NCI-H2029 treated with DMSO at 0.1 percent for 48 hours (cell line): ENCODE measurements at regions not wholly inside any gene's neighbourhood (a gene's known extent, or its start where the extent isn't known, plus 50 kb on each side); places are given as distances from the start of the nearest gene placed in this dataset.
"Not testable (repeated sequence)": the region's sequence is repeated elsewhere in the genome, so short reads cannot be mapped to it uniquely, and the experiment has no call there.

Experiments
- DNase-seq: peaks from one replicate; lab custom pipeline; 2025; lab: John Stamatoyannopoulos, UW

DNA sequence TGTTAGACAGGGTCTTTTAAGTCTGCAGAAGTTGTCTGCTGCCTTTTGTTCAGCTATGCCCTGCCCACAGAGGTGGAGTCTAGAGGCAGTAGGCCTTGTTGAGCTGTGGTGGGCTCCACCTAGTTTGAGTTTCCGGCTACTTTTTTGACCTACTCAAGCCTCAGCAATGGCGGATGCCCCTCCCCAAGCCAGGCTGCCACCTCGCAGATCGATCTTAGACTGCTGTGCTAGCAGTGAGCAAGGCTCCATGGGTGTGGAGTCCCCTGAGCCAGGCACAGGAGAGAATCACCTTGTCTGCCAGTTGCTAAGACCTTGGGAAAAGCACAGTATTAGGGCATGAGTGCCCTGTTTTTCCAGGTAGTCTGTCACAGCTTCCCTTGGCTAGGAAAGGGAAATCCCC is 664.6 kb upstream of the DPPA4 start:
- not testable (repeated sequence) for DNase-seq

DNA sequence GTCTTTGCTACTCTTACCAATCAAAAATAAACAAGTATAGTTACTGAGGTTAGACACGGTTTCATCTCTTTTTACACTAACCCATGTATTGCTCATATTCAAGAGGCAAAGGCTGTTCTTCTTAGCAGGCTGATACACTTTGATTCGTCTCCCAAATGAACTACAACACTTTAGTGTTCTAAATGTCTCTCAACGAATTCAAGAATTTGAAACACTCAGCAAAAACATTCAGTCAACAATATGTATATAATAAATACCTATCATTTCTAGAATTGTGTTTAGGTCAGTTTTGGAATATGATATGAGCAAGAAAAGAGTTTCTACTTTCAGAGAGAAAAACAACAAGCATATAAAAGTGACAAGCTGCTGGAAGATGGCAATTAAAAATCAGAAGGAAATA is 669.6 kb upstream of the DPPA4 start:
- no peak for DNase-seq

DNA sequence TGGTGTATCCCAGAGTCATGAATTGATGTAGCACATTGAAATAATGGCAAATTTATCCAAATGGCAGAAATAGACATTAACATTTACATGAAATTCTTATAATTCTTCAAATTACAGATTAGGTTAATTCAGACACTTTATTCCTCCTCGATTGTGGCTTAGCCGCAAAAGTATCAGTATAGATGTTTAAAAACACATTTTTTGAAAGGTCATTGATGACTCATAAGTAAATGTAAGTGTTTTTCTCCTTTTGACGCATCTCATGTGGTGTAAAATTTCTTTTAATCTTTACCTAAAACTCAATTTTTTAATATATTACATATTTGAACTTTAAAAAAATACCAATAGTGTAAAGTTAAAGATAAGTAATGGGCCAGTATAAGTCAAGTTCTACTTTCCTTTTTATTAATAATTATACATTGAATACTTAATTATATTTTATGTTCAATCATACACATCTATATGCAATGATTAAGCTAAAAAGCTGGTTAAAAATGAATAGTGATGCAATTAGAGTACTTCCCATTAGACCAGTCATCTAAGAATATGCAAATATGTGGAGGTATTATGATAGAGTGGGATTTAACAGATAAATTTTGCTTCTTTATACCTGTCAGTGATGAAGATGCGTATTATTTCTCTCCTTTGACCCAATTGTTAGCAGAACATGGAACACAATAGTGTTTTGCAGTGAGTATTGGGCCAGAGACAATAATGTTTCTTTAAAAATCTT is 678.1 kb upstream of the DPPA4 start:
- DNase-seq, result no peak

DNA sequence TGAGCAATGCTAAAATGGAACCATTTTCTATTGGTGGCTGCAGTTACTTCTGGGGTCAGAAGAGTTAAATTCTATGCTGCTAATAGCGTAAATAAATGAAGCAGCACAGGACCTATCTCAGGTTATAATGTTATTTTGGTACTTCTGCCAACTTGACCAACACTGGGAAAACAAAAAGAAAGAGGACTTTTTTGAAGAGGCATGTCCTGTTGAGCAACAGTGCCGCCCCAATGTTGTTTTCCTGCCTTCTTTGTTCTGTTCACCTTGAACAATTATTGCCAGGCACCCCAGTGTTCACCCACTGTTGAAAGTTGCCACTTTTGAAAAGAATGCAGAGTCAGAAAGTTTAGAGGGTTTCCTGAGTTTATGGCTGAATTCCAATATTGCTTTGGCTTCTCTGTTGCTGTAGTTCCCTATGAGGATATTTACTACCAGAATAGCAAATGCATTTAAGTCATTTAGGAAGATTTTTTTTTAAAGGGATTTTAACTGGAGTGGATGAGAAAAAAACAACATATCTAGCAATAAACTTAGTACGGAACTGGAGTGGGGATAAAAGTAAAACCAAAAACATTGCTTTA is 679.0 kb upstream of the DPPA4 start:
- DNase-seq, result no peak

DNA sequence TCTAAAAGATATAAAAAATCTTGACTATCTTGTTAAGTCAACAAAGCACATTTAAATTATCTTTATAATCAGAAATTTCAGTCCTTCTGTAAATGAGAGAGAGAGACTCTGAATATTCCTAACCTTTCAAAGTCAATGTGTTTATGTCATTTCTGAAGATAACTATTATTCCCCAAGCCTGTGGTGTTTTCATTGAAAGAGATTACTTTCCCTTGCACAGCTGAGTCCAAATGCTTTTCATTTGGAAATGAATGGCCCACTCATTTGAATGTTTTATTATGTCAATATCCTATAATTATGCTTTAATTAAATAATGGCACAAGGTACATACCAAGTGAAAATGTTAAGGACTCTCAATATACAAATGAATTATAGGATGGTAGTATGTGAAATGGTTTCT is 680.0 kb upstream of the DPPA4 start:
- no peak for DNase-seq

DNA sequence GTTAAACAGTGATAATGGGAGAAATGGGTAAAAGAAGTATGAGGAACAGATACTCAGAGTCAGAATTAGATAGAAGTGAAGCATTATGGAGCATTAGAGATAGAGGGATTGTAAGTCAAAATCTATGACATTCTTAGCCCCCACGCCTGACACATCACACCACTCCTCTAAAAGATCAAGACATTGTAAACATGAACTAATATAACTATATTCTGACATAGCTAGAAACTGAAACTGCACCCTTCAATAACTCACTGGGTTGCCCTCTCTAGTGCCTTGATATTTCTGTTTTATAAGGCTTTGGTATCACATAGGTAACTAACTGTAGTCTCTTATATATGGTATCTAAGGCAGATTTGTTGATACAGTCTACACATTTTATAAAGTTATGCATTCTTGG is 684.3 kb upstream of the DPPA4 start:
- no peak for DNase-seq

DNA sequence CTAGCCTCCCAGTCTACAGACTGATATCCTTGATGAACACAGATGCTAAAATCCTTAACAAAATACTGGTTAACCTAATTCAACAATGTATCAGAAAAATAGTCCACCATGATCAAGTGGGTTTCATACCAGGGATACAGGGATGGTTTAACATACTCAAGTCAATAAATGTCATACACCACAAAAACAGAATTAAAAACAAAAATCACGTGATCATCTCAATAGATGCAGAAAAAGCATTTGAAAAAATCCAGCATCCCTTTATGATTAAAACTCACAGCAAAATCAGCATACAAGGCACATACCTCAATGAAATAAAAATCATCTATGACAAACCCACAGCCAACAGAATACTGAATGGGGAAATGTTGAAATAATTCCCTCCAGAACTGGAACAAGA is 685.7 kb upstream of the DPPA4 start:
- DNase-seq, result not testable (repeated sequence)

DNA sequence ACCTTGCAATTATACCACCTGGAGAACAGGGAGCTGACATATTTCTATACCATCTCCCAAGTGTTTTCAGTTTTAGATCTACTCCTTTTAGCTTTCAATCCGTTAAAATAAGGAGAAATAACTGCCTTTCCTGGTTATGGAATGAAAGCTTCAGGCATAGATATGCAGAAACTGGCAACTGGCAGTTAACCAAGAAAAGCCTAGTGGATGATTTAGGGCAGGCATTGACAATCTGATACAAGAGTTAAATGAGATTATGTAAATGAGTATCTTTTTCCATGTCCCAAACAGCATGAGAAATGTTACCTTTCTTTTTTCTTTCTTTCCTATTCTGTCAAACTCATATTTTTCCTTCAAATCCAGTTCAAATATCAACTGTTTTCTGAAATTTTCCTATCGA is 689.1 kb upstream of the DPPA4 start:
- DNase-seq, result no peak

DNA sequence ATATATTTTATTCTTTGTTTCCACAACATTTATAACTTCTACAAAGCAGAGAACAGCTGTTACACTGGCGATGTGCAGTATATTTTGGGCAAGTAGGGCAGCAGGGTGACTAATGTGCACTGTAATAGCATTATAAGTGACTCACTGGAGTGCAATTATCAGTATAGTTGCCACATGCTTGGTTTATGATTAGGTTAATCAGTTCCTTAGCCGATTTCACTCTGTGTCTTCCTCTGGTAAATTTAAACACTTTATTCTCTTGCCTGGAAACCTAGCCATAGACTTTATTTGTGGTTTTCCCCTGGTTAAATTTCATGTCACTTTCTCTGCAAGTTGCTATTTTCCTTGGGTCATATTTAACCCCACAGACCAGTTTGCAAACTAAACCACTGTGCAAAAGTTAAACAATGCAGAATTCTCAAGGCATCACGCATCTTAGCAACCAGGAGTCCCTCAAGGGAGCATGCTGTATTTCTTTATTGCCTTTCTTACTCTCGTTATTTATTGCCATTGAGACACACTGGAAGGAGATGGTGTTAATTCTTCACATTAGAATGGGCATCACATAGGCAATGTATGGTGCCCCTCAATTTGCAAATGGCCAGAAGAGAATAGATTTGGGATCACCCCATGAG is 690.2 kb upstream of the DPPA4 start:
- DNase-seq, result no peak

DNA sequence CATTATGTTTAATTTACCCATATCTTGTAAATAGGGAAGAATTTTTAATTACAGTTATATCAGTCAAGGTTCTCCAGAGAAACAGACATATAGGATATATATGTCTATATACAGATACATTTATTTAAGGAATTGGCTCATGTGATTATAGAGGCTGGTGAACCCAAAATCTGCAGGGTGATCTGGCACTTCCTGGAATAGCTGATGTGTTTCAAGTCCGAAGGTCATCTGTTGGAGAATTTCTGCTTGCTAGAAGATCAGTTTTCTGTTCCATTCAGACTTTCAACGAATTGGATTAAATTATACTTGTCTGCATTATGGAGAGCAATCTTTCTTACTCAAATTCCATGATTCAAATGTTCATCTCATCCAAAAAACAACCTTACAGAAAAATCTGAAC is 694.6 kb upstream of the DPPA4 start:
- DNase-seq, result no peak

DNA sequence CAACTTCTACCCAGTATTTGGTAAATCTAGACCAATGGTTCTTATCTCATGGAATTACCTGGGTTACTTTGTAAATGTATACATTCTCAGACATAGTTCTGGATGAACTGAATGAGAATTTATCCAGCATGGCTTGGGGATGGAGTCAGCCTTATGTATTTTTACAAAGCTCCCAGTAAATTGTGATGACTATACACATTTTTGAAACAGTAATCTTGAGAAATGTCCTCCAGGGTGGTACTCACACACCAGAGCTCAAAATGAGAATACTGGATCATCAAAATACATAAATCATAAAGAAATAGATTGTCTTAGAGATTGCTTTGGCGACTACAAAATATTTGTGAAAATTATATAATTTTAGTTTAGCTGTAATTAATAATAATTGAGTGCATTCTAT is 722.1 kb upstream of the DPPA4 start:
- no peak for DNase-seq

DNA sequence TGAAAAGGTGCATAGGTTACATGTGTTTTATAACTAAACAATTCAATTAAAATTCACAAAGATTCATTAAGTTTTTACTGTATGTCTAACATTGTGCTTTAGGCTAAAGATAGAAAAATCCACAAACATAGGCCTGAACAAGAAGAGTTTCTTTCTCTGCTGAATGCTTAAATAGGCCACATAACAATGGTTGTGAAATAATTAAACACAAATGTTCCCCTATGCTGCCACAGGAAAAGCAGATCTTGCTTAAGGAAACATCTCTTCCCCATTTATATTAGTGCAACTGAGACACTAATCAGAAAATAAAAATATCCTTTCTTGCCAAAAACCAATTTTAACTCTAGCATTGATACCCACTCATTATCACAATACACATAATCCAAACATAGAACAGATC is 725.4 kb upstream of the DPPA4 start:
- no peak for DNase-seq

DNA sequence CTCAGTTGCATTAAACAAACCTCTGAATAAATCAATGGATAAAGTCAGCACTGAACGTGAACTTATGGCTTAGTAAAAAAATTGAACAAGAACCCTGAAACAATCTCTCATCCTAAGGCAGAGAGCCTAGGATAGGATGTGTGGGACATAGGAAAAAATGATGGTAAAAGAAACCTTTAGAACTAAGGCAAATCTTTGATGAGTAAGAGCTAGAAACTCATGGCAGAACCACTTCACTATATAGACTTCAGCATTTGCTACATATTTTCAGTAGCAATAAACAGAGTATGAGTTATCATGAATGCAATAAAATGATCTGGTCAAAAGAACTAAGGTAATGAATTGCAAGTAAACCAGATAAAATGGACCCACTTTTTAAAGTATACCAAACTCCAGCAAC is 725.8 kb upstream of the DPPA4 start:
- DNase-seq, result no peak

DNA sequence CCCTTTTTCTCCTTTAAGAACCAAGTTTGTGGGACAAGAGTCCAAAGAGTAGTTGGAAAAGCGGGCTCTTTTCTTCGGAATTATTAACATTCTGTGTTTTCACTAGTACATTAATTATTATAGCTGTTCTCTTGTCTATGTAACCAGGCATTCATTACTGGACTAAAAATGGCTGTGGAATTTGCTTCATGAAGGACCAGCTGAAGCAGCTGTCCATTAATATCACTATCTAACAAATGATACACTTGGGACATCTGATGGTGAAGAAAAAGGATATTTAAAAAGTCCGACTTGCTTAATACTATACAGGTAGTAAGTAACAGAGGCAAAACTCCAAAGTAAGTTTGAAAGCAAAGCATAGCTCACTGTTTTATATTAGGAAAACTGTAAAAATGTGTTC is 728.9 kb upstream of the DPPA4 start:
- no peak for DNase-seq

DNA sequence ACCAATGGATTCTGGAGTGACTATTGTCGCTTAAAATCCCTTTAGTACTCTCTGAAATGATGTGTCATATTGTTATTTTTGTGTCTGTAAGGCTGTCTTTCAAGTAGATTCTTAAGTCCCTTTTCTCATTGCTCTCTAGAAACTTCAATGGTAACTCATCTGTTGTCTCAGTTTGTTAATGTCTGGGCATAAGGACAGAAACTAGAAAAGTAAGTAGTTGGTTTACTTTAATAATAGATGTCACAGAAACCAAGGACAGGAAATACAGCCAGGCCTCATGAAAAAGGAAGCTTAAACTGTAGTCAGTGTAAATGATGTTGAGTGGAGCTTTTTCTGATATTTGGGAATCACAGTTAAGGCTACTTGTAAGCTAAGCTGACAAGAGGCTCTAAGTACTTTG is 730.2 kb upstream of the DPPA4 start:
- DNase-seq, result no peak

DNA sequence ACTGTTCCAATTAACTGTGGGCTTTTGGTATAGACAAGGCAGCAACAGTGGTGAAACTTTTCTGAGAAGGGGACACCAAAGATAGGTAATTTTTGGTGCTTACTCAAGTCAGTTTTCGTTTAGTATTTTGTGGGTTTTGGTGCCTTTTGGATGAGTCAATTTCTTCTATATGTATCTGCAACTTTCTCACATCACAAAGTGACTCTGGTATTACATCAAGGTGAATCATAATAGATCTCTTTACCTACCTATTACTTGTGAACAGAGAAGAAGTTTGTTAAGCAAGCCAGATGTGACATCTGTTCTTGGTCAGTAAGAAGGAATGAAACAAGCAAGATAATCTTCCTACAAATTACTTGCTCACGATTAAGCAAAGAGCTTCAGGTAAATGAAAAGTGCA is 732.4 kb upstream of the DPPA4 start:
- no peak for DNase-seq

DNA sequence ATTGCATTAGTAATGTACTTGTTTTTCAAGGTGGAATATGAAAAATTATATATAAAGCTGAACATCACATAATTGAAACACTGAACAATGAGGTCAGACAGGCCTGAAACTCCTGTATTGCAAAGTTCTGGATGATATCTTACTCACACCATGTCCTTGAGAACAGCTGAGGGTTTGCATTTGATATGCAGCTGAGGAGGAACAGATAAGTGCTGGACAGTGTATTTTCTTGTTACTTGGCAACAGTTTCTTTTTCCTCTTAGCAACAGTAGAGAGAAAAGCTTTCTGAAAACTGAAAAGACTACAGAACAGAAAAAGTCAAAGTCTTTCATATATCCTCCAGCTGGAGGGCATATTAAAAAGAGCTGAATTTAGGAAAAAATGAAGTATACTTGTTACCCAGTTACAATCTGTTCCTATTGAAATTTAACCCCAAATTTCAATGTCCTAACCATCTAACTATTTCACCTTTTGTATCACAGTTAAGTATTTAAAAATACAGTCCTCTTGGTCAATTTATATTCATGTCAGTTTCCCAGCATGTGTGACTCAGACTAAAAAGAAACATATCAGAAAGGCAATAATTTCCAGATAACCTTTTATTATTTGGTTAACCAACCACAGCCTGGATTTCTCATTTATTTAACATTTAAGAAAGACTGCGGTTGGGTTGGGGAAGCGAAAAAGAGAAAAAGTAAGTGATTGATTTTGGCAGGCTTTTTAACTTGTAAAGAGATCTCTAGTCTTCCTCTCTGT is 733.0 kb upstream of the DPPA4 start:
- DNase-seq, result no peak

DNA sequence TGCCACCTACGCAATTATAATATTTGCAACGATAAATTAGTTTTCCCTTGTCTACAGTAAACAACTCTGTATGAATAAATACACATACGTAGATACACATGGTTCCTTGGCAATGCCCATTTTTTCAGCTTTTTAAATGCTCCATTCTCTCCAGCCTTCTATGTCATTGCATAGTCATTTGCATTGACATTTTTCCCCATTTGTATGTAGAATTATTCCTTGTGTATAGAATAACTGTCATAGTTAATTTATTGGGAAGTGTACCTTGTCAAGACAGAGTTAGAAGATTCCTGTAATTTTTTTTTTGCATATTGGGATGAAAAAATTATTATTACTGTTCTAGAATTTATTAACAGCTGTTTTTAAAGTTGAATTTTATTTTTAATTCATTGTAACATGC is 736.7 kb upstream of the DPPA4 start:
- DNase-seq, result no peak

DNA sequence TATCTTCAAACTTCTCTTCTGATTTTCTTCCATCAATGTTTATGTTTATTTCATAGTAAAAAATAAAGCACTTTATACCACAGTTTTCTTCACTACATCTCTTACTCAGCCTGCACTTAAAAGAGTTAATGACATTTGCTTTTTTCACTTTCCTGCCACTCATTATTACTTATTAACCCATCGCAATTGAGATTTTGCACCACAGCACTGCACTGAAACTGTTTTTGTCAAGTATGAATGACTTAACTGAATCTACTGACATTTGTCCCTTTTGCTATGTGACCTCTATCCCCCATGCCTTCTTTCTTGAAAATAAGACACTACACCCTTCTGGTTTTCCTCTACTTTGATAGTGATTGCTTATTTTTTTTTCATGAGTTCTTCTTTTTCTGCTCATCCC is 739.7 kb upstream of the DPPA4 start:
- no peak for DNase-seq

DNA sequence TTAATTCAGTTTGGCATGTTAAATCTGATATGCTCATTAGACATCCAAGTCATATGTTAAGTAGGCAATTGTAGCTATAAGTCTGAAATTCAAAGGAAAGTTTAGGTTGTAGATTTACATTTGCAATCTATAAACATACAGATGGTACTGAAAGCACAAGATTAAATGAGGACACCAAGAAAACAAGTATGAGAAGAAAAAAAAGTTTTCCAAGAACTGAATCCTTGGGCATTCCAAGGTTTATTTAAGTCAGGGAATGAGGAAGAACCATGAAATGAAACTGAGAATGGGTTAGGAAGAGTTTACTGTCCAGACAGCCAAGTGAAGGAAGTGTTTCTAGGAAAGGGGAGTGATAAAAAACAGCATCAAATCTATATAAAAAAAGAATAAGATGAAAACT is 756.1 kb upstream of the DPPA4 start:
- DNase-seq, result no peak

DNA sequence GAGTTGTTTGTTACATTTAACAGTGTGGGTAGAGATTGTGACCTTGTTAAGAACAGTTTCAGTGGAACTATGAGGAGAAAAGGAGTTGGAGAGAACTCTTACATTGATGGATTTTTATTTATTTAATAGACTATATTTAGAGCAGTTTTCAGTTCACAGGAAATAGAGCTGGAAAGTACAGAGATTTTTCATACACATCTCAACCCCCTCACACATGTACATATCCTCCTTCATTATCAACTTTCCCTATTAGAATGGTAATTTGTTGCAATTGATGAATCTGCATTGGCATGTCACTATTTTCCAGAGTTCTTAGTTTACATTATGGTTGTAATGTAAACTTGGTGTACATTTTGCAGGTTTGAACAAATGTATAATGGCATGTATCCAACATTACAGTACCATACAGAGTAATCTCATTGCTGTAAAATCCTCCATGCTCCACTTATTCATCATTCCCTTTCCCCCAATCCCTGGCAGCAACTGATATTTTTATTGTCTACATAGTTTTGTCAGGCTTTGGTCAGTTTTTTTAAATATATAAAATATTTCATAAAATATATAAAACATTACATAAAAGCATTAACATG is 756.6 kb upstream of the DPPA4 start:
- no peak for DNase-seq

DNA sequence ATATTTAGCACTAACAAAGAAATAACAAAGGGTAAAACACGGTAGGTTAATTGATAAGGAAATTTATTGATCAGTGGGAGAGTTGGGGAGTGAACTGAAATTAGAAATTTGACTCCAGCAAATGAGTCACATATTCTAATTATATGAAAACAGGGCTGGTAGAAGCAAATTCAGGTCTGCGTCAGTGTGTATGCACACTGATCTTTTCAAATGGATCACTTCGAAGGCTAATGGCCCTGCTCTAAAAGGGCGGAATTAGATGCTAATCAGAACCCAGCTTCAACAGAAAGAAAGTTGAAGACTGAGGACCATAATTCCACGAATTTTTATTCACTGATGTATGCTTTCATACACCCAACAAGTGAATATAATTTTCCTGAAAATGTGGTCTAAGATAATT is 762.4 kb upstream of the DPPA4 start:
- no peak for DNase-seq

DNA sequence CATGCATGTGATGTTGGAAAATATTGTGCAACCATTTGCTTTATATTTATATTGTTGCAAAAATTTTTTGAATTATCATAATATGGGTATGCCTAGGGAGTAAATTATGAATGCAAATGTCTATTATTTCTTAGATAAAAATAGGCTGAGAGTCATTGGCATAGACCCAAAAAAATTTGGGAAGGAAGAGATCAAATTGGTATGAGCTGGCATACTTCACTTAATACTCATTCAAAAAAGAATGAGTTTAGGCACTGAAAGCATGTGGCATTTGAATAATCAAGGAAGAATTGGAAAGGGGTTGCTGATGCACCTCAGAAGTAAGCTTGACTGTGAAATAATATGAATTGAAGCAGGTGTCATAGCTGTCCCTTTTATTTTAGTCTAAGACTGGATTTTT is 764.0 kb upstream of the DPPA4 start:
- no peak for DNase-seq
